HS-5 (cell line): ENCODE measurements at regions not wholly inside any gene's neighbourhood (a gene's known extent, or its start where the extent isn't known, plus 50 kb on each side); places are given as distances from the start of the nearest gene placed in this dataset.

Experiments
- DNase-seq: peaks from one replicate; pipeline ENCODE4 v3.0.0-alpha.2; 2012; ENCODE audit warnings: low read depth

- DNase-seq = no peak
Observed at GRCh38 chr11:70764356-70764905, 366.1 kb downstream of the CTTN start.

- no peak for DNase-seq
Observed at GRCh38 chr11:70766901-70767300, 368.6 kb downstream of the CTTN start.

GRCh38 chr11:70768346-70769095 is 370.2 kb downstream of the CTTN start:
- DNase-seq = no peak

GRCh38 chr11:70769106-70769505 is 370.8 kb downstream of the CTTN start:
- DNase-seq = no peak

GRCh38 chr11:70769521-70769920 is 371.2 kb downstream of the CTTN start:
- DNase-seq = no peak

- no peak for DNase-seq
Observed at GRCh38 chr11:70771099-70771885, 373.0 kb downstream of the CTTN start.

- DNase-seq = no peak
Observed at GRCh38 chr11:70772950-70773349, 374.6 kb downstream of the CTTN start.

- no peak for DNase-seq
Observed at GRCh38 chr11:70775386-70776075, 377.2 kb downstream of the CTTN start.

- DNase-seq = no peak
Observed at GRCh38 chr11:70776914-70777532, 378.7 kb downstream of the CTTN start.

GRCh38 chr11:70778883-70779282 is 380.6 kb downstream of the CTTN start:
- no peak for DNase-seq

- no peak for DNase-seq
Observed at GRCh38 chr11:70779433-70780245, 381.3 kb downstream of the CTTN start.

GRCh38 chr11:70780246-70780535 is 381.9 kb downstream of the CTTN start:
- DNase-seq = no peak

- no peak for DNase-seq
Observed at GRCh38 chr11:70782401-70782913, 384.1 kb downstream of the CTTN start.

GRCh38 chr11:70783356-70783755 is 385.0 kb downstream of the CTTN start:
- DNase-seq = no peak

GRCh38 chr11:70783821-70784220 is 385.5 kb downstream of the CTTN start:
- no peak for DNase-seq

- no peak for DNase-seq
Observed at GRCh38 chr11:70785372-70785771, 387.0 kb downstream of the CTTN start.

GRCh38 chr11:70786021-70786665 is 387.8 kb downstream of the CTTN start:
- no peak for DNase-seq

- DNase-seq = peak; percentile 77
Observed at GRCh38 chr11:70788248-70789022, 390.1 kb downstream of the CTTN start.

- DNase-seq = no peak
Observed at GRCh38 chr11:70790671-70791300, 392.5 kb downstream of the CTTN start.
